CD4-positive, CD25-positive, alpha-beta regulatory T cell (primary cell): ENCODE measurements at regions not wholly inside any gene's neighbourhood (a gene's known extent, or its start where the extent isn't known, plus 50 kb on each side); places are given as distances from the start of the nearest gene placed in this dataset.

ENCODE experiments used
- ATAC-seq, 2 donors: fragments of 150-1000 bp; cut with Tn5 transposase; one replicate each; pipeline ENCODE4 v1.10.0; 2021; ENCODE audit warnings: low read depth in 2 of 2, moderate number of reproducible peaks in 2 of 2, moderate library complexity in 1 of 2
- DNase-seq, 3 donors: peaks; one replicate each; pipeline versions ENCODE4 v3.0.0 to v3.0.0-alpha.2; 2012 to 2022; ENCODE audit warnings: mixed read lengths in 1 of 3
- H3K27ac ChIP-seq: one replicate; pipeline ENCODE4 v1.7.0; 2013; ENCODE audit warnings: mild to moderate bottlenecking, low read length; ENCODE audit not compliant: insufficient read depth, poor library complexity, severe bottlenecking
- H3K27me3 ChIP-seq: one replicate; pipeline ENCODE4 v1.7.0; 2013; ENCODE audit warnings: low read length; ENCODE audit not compliant: control insufficient read depth, insufficient read depth
- H3K36me3 ChIP-seq: one replicate; pipeline ENCODE4 v1.7.0; 2013; ENCODE audit warnings: mild to moderate bottlenecking, low read length, moderate library complexity; ENCODE audit not compliant: control insufficient read depth, insufficient read depth
- H3K4me1 ChIP-seq: 2 replicates; pipeline ENCODE4 v1.7.0; 2013; ENCODE audit warnings: mild to moderate bottlenecking, low read length; ENCODE audit not compliant: insufficient read depth, control insufficient read depth, poor library complexity, severe bottlenecking
- H3K4me3 ChIP-seq: one replicate; pipeline ENCODE4 v1.7.0; 2013; ENCODE audit warnings: low read depth, mild to moderate bottlenecking, low read length, moderate library complexity
- H3K9me3 ChIP-seq, 2 experiments: 1 replicate in 1 of 2; 2 replicates in 1 of 2; pipeline ENCODE4 v1.7.0; 2013; ENCODE audit warnings: low read length in 2 of 2, mild to moderate bottlenecking in 1 of 2, moderate library complexity in 1 of 2; ENCODE audit not compliant: control insufficient read depth in 2 of 2
- H3K27ac Mint-ChIP-seq, 3 donors: one replicate each; pipeline ENCODE4 v1.8.0; 2020 to 2022; ENCODE audit warnings: mild to moderate bottlenecking in 3 of 3, mixed read lengths in 3 of 3, moderate library complexity in 2 of 3
- H3K27me3 Mint-ChIP-seq: one replicate; pipeline ENCODE4 v1.8.0; 2022; ENCODE audit warnings: mild to moderate bottlenecking, mixed read lengths
- H3K36me3 Mint-ChIP-seq: one replicate; pipeline ENCODE4 v1.8.0; 2020; ENCODE audit warnings: mixed read lengths
- H3K4me1 Mint-ChIP-seq, 4 donors: one replicate each; pipeline ENCODE4 v1.8.0; 2020 to 2022; ENCODE audit warnings: mixed read lengths in 4 of 4, mild to moderate bottlenecking in 1 of 4
- H3K4me3 Mint-ChIP-seq, 4 donors: one replicate each; pipeline ENCODE4 v1.8.0; 2020 to 2022; ENCODE audit warnings: mild to moderate bottlenecking in 4 of 4, mixed read lengths in 4 of 4, moderate library complexity in 3 of 4
- H3K9me3 Mint-ChIP-seq, 7 donors: one replicate each; pipeline ENCODE4 v1.8.0; 2020 to 2022; ENCODE audit warnings: mixed read lengths in 7 of 7, mild to moderate bottlenecking in 3 of 7, moderate library complexity in 2 of 7

GRCh38 chr2:121949271-121949670 is 193.8 kb downstream of the TSN start:
- Histone ChIP-seq H3K4me1 (no peaks in the 10 kb centered on the region), H3K27ac (no peak overlapping the region), H3K9me3 (no peaks in the 10 kb centered on the region), H3K27me3 (no peaks in the 10 kb centered on the region), H3K36me3 (no peaks in the 10 kb centered on the region), H3K4me3 (no peak overlapping the region)
- H3K27ac Mint-ChIP-seq = no peak overlapping the region
- no peak for ATAC-seq
- no peak for DNase-seq
- H3K4me1 Mint-ChIP-seq = no peaks in the 10 kb centered on the region
- no peak overlapping the region for H3K4me3 Mint-ChIP-seq
- H3K9me3 Mint-ChIP-seq = peaks cover 0 to 2% (median 0%) of the 10 kb centered on the region in 7 donors
- no peaks in the 10 kb centered on the region for H3K36me3 Mint-ChIP-seq
- peaks cover 5% of the 10 kb centered on the region for H3K27me3 Mint-ChIP-seq

DNA sequence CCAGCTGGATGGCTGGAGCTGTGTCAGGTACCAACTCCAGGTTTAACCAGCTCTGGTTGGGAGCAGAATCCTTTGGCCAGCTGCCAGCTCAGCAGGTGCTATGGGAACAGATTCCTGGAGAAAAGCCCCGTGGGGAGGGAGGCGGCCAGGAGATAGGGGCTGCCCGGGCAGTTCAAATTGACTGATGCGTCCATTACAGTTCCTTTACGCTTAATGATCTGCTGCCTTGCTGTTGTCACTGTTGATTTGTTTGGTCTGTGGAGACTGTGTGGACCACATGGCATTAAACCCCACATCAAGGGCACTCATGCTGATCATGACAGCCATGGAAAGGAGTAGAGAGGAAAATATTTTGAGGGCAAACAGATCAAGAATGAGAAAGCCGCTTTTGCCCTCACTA is 200.0 kb downstream of the TSN start:
- Histone ChIP-seq H3K36me3 (no peaks in the 10 kb centered on the region), H3K9me3 (no peaks in the 10 kb centered on the region), H3K27me3 (no peaks in the 10 kb centered on the region), H3K27ac (no peak overlapping the region), H3K4me1 (no peaks in the 10 kb centered on the region), H3K4me3 (no peak overlapping the region)
- H3K27me3 Mint-ChIP-seq = peaks cover 10% of the 10 kb centered on the region
- ATAC-seq = no peak
- no peaks in the 10 kb centered on the region for H3K4me1 Mint-ChIP-seq
- no peak for DNase-seq
- H3K36me3 Mint-ChIP-seq = no peaks in the 10 kb centered on the region
- no peak overlapping the region for H3K4me3 Mint-ChIP-seq
- no peaks in the 10 kb centered on the region for H3K9me3 Mint-ChIP-seq
- H3K27ac Mint-ChIP-seq = no peak overlapping the region

DNA sequence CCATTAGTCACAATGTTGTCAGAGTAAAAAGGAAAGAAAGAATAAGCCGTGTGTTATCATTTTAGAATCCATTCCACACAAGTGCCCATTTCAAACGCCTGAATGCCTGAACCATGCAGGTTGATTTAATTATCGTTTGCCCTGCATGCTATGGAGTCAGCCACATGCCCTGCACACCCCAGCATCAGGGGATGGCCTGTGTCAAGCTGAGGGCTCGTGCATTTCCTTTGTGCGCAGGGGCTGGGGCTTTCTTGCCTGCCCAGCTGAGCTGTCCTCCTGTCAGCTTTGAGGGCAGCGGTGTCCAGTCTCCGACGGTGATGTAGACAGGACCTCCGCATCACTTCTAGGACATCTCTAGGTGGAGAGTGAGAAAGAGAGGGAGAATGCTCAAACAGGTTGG is 200.4 kb downstream of the TSN start:
- Histone ChIP-seq H3K27ac (no peak overlapping the region), H3K4me1 (no peaks in the 10 kb centered on the region), H3K36me3 (no peaks in the 10 kb centered on the region), H3K27me3 (no peaks in the 10 kb centered on the region), H3K4me3 (no peak overlapping the region), H3K9me3 (no peaks in the 10 kb centered on the region)
- Mint-ChIP-seq H3K27me3 (peaks cover 10% of the 10 kb centered on the region), H3K9me3 (no peaks in the 10 kb centered on the region), H3K4me1 (no peaks in the 10 kb centered on the region), H3K36me3 (no peaks in the 10 kb centered on the region), H3K4me3 (no peak overlapping the region), H3K27ac (no peak overlapping the region)
- ATAC-seq = no peak
- no peak for DNase-seq

DNA sequence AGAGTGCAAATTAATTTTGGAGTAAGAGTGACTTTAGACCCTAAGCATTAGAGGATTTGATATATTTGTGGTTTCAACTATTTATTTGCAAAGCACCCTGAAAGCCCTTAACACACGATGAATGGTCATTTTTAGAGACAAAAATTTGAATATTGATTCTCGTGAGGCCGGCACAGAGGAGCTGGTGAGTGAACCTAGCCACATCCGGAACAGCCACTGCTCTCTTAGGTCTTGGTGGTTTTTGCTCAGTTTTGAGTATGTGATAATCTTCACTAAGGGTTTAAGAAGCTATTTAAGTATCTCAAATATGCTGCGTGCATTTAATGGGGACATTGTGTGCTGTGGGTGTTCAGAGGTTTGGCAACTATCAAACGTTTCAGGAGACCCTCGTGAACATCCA is 204.8 kb downstream of the TSN start:
- Mint-ChIP-seq H3K27ac (no peak overlapping the region), H3K4me1 (peaks cover 0 to 4% (median 0%) of the 10 kb centered on the region in 4 donors), H3K4me3 (no peak overlapping the region), H3K9me3 (no peaks in the 10 kb centered on the region), H3K36me3 (no peaks in the 10 kb centered on the region), H3K27me3 (peaks cover 5% of the 10 kb centered on the region)
- ATAC-seq (no peak), DNase-seq (no peak)
- no peaks in the 10 kb centered on the region for H3K27me3 ChIP-seq
- H3K4me1 ChIP-seq = no peaks in the 10 kb centered on the region
- H3K36me3 ChIP-seq = no peaks in the 10 kb centered on the region
- no peaks in the 10 kb centered on the region for H3K9me3 ChIP-seq
- H3K4me3 ChIP-seq = no peak overlapping the region
- no peak overlapping the region for H3K27ac ChIP-seq

DNA sequence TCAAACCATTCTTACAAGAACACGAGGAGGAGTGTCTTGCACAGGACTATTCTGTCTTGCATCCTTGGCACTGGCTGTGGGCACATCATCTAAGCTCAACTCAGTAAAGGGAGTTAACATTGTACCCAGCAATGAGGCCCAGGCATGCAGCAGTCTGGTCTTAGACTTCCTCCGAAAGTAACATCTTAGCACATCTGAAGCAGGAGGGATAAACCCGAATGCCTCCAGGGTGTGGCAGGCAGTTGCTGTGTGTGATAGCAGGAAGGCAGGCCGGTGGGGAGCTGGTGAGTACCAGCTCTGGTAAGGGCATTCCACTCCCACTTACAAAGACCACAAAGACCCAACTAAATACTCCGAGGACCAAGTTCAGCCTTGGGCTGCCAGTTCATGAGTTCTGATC is 206.3 kb downstream of the TSN start:
- Mint-ChIP-seq H3K4me1 (peaks cover 0 to 4% (median 0%) of the 10 kb centered on the region in 4 donors), H3K4me3 (no peak overlapping the region), H3K27me3 (peaks cover under 1% of the 10 kb centered on the region)

GRCh38 chr2:121965661-121966060 is 210.2 kb downstream of the TSN start:
- H3K9me3 Mint-ChIP-seq = peaks cover 0 to 1% (median 0%) of the 10 kb centered on the region in 7 donors
- no peaks in the 10 kb centered on the region for H3K27me3 ChIP-seq
- ATAC-seq = no peak
- H3K36me3 Mint-ChIP-seq = no peaks in the 10 kb centered on the region
- H3K27ac ChIP-seq = no peak overlapping the region
- peak overlapping the region in 1 of 4 donors; percentile 14 for H3K4me3 Mint-ChIP-seq
- no peaks in the 10 kb centered on the region for H3K4me1 ChIP-seq
- no peak for DNase-seq
- no peak overlapping the region for H3K27ac Mint-ChIP-seq
- H3K36me3 ChIP-seq = no peaks in the 10 kb centered on the region
- H3K4me1 Mint-ChIP-seq = peaks cover 0 to 4% (median 0%) of the 10 kb centered on the region in 4 donors
- no peak overlapping the region for H3K4me3 ChIP-seq
- no peaks in the 10 kb centered on the region for H3K9me3 ChIP-seq
- H3K27me3 Mint-ChIP-seq = no peaks in the 10 kb centered on the region

More for the DNA sequence above, 206.3 kb downstream of the TSN start:
- H3K27ac ChIP-seq = no peak overlapping the region
- H3K36me3 Mint-ChIP-seq = no peaks in the 10 kb centered on the region
- no peaks in the 10 kb centered on the region for H3K27me3 ChIP-seq
- H3K9me3 ChIP-seq = no peaks in the 10 kb centered on the region
- H3K4me1 ChIP-seq = no peaks in the 10 kb centered on the region
- no peak overlapping the region for H3K4me3 ChIP-seq
- ATAC-seq = no peak
- H3K27ac Mint-ChIP-seq = no peak overlapping the region
- no peaks in the 10 kb centered on the region for H3K9me3 Mint-ChIP-seq
- no peaks in the 10 kb centered on the region for H3K36me3 ChIP-seq
- no peak for DNase-seq

DNA sequence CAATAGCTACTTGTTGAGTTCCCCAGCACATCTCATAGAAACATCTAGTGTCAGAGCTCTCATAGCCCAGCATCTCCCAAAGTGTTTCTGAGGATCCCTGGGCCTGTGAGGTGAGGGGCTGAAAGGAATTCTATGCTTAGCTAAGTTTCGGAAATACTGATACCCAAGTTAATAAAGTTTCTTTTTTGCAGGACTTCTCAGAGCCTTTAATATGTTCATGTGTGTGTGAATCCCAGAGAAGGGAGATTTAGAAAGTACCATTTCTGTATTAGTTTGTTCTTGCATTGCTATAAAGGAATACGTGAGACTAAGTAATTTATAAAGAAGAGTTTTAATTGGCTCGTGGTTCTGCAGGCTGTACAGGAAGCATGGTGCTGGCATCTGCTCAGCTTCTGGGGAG is 211.2 kb downstream of the TSN start:
- Mint-ChIP-seq H3K27me3 (no peaks in the 10 kb centered on the region), H3K4me3 (no peak overlapping the region), H3K27ac (no peak overlapping the region), H3K4me1 (peaks cover 0 to 4% (median 0%) of the 10 kb centered on the region in 4 donors), H3K9me3 (peaks cover 0 to 1% (median 0%) of the 10 kb centered on the region in 7 donors), H3K36me3 (no peaks in the 10 kb centered on the region)
- Histone ChIP-seq H3K36me3 (no peaks in the 10 kb centered on the region), H3K4me1 (no peaks in the 10 kb centered on the region), H3K4me3 (no peak overlapping the region), H3K27ac (no peak overlapping the region), H3K9me3 (no peaks in the 10 kb centered on the region), H3K27me3 (no peaks in the 10 kb centered on the region)
- no peak for DNase-seq
- ATAC-seq = no peak

- H3K9me3 ChIP-seq = no peaks in the 10 kb centered on the region
- Mint-ChIP-seq H3K27me3 (peaks cover 5% of the 10 kb centered on the region), H3K27ac (no peak overlapping the region), H3K36me3 (no peaks in the 10 kb centered on the region), H3K9me3 (peaks cover 0 to 1% (median 0%) of the 10 kb centered on the region in 7 donors), H3K4me1 (peaks cover 0 to 4% (median 0%) of the 10 kb centered on the region in 4 donors), H3K4me3 (no peak overlapping the region)
- no peaks in the 10 kb centered on the region for H3K4me1 ChIP-seq
- no peaks in the 10 kb centered on the region for H3K27me3 ChIP-seq
- ATAC-seq (no peak), DNase-seq (no peak)
- no peak overlapping the region for H3K4me3 ChIP-seq
- H3K36me3 ChIP-seq = no peaks in the 10 kb centered on the region
- no peak overlapping the region for H3K27ac ChIP-seq
These were observed 213.7 kb downstream of the TSN start for GRCh38 chr2:121969166-121969565.
